GM23248 (cell line): ENCODE measurements at regions not wholly inside any gene's neighbourhood (a gene's known extent, or its start where the extent isn't known, plus 50 kb on each side); places are given as distances from the start of the nearest gene placed in this dataset.

Experiments
- EZH2 ChIP-seq: fragments of 200-600 bp; sonication (generic); IDR thresholded peaks from 2 replicates; pipeline ENCODE4 v1.6.1; 2018; ENCODE audit warnings: antibody characterized with exemption, mild to moderate bottlenecking; ENCODE audit not compliant: insufficient read depth, poor library complexity, severe bottlenecking
- EZH2phosphoT487 ChIP-seq: fragments of 200-600 bp; sonication (generic); IDR thresholded peaks from 2 replicates; pipeline ENCODE4 v1.6.1; 2018; ENCODE audit warnings: antibody characterized with exemption, moderate library complexity, mild to moderate bottlenecking, low read depth; ENCODE audit not compliant: insufficient read depth

DNA sequence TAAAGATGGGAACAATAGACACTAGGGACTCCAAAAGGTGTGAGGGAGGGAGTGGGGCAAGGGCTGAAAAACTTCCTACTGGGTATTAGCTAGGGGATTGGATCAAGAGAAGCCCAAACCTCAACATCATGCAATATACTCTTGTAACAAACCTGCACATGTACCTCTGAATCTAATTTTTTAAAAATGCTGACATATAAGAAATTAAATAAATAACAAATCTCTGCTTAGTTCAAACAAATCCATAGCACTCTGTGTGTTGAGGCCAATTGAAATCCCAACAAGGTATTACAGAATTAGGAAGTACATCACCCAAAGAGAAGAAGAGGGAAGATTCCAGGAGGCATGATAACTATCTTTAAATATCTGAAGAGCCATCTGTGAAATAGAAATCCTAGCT is 55.4 kb upstream of the CDH20 start:
- TF ChIP-seq EZH2phosphoT487 (no peak), EZH2 (no peak)
